AG09309 (cell line): ENCODE measurements at regions not wholly inside any gene's neighbourhood (a gene's known extent, or its start where the extent isn't known, plus 50 kb on each side); places are given as distances from the start of the nearest gene placed in this dataset.

Experiments used
- DNase-seq: peaks from one replicate; pipeline ENCODE4 v3.0.0-alpha.2; 2010; ENCODE audit warnings: low read depth
- H3K4me3 ChIP-seq: 2 replicates; pipeline ENCODE4 v1.5.1; 2011; ENCODE audit warnings: mild to moderate bottlenecking, low read depth, low read length, moderate library complexity; ENCODE audit not compliant: control insufficient read depth
- CTCF ChIP-seq: IDR thresholded peaks from 2 replicates; pipeline ENCODE4 v1.5.1; 2011; ENCODE audit warnings: mild to moderate bottlenecking, low read depth, low read length, inconsistent platforms; ENCODE audit not compliant: insufficient read depth, control insufficient read depth; ENCODE audit errors: missing control alignments

GRCh38 chr1:10853701-10854100, 57.3 kb upstream of the CASZ1 start:
- TF ChIP-seq CTCF: no peak
- H3K4me3 ChIP-seq: no peak overlapping the region
- no peak for DNase-seq

GRCh38 chr1:10854856-10855459, 58.5 kb upstream of the CASZ1 start:
- no peak overlapping the region for H3K4me3 ChIP-seq
- no peak for DNase-seq
- no peak for TF ChIP-seq CTCF

GRCh38 chr1:10856176-10856683, 59.8 kb upstream of the CASZ1 start:
- TF ChIP-seq CTCF: no peak
- no peak overlapping the region for H3K4me3 ChIP-seq
- no peak for DNase-seq

- TF ChIP-seq CTCF: no peak
- no peak overlapping the region for H3K4me3 ChIP-seq
- no peak for DNase-seq
Observed at GRCh38 chr1:10856863-10857598, 60.6 kb upstream of the CASZ1 start.

- no peak for DNase-seq
- no peak overlapping the region for H3K4me3 ChIP-seq
- TF ChIP-seq CTCF: no peak
Observed at GRCh38 chr1:10857687-10858086, 61.2 kb upstream of the CASZ1 start.

GRCh38 chr1:10860218-10860617, 63.8 kb upstream of the CASZ1 start:
- no peak overlapping the region for H3K4me3 ChIP-seq
- no peak for DNase-seq
- no peak for TF ChIP-seq CTCF
